CD4-positive, alpha-beta T cell (primary cell): ENCODE measurements at regions not wholly inside any gene's neighbourhood (a gene's known extent, or its start where the extent isn't known, plus 50 kb on each side); places are given as distances from the start of the nearest gene placed in this dataset.

ENCODE experiments used
- ATAC-seq: fragments of 200-7000 bp; cut with Tn5 transposase; one replicate; pipeline ENCODE4 v1.10.0; 2022; ENCODE audit warnings: mild to moderate bottlenecking; ENCODE audit not compliant: poor library complexity
- CTCF ChIA-PET: fragments of 350-600 bp; sonication (Branson Sonifier 250); formaldehyde crosslinking; loops from one replicate; lab custom pipeline; 2021; ENCODE audit warnings: antibody characterized with exemption, inconsistent platforms; lab: Charles Lee
- POLR2A ChIA-PET: fragments of 350-600 bp; sonication (Branson Sonifier 250); formaldehyde crosslinking; loops from one replicate; lab custom pipeline; 2021; ENCODE audit warnings: antibody characterized with exemption, inconsistent platforms; lab: Charles Lee
- DNase-seq, 14 experiments: peaks; one replicate each; pipeline ENCODE4 v3.0.0-alpha.2; 2013 to 2020; ENCODE audit warnings: mixed read lengths in 2 of 14
- H3K27ac ChIP-seq, 2 donors: one replicate each; pipeline versions ENCODE4 v1.5.1 to v1.7.0; 2013; ENCODE audit warnings: low read length in 2 of 2, low read depth in 1 of 2, mild to moderate bottlenecking in 1 of 2
- H3K27me3 ChIP-seq, 2 experiments: 1 replicate in 1 of 2; 2 replicates in 1 of 2; pipeline versions ENCODE4 v1.6.1 to v1.7.0; 2013; ENCODE audit warnings: low read length in 2 of 2, control low read depth in 1 of 2, mild to moderate bottlenecking in 1 of 2, moderate library complexity in 1 of 2; ENCODE audit not compliant: insufficient read depth in 2 of 2, control insufficient read depth in 1 of 2
- H3K36me3 ChIP-seq: one replicate; pipeline ENCODE4 v1.6.1; 2013; ENCODE audit warnings: low read length, control low read depth; ENCODE audit not compliant: insufficient read depth
- H3K4me1 ChIP-seq: one replicate; pipeline ENCODE4 v1.6.1; 2013; ENCODE audit warnings: low read length, control low read depth; ENCODE audit not compliant: insufficient read depth
- H3K4me3 ChIP-seq: one replicate; pipeline ENCODE4 v1.5.1; 2013; ENCODE audit warnings: mild to moderate bottlenecking, low read length, moderate library complexity
- H3K9me3 ChIP-seq, 2 experiments: 1 replicate in 1 of 2; 2 replicates in 1 of 2; pipeline versions ENCODE4 v1.6.1 to v1.7.0; 2013; ENCODE audit warnings: low read length in 2 of 2, mild to moderate bottlenecking in 2 of 2, control low read depth in 1 of 2, moderate library complexity in 1 of 2; ENCODE audit not compliant: control insufficient read depth in 1 of 2, insufficient read depth in 1 of 2
- H3K27ac Mint-ChIP-seq: one replicate; pipeline ENCODE4 v1.8.0; 2020; ENCODE audit warnings: mixed read lengths
- H3K27me3 Mint-ChIP-seq: one replicate; pipeline ENCODE4 v1.8.0; 2021; ENCODE audit warnings: mixed read lengths
- H3K36me3 Mint-ChIP-seq: one replicate; pipeline ENCODE4 v1.8.0; 2021; ENCODE audit warnings: low read depth, mixed read lengths
- H3K4me1 Mint-ChIP-seq: one replicate; pipeline ENCODE4 v1.8.0; 2021; ENCODE audit warnings: low read depth, mixed read lengths
- H3K4me3 Mint-ChIP-seq: one replicate; pipeline ENCODE4 v1.8.0; 2020; ENCODE audit warnings: mild to moderate bottlenecking, mixed read lengths
- H3K9me3 Mint-ChIP-seq: one replicate; pipeline ENCODE4 v1.8.0; 2020; ENCODE audit warnings: mixed read lengths
- CTCF ChIP-seq: fragments of 200-600 bp; IDR thresholded peaks from one replicate; pipeline ENCODE4 v1.8.0; 2022; ENCODE audit warnings: antibody characterized with exemption, mild to moderate bottlenecking
- intact Hi-C, 2 experiments: fragments of 100-400 bp; cut with DNase I in 1 of 2; cut with micrococcal nuclease in 1 of 2; formaldehyde crosslinking; loops; one replicate each; pipeline versions ENCODE4 v1.15.1 to v1.9.0; 2023 to 2025; cut with DNase I, micrococcal nuclease

- Mint-ChIP-seq H3K27me3 (no peaks in the 10 kb centered on the region), H3K27ac (no peak overlapping the region), H3K36me3 (no peaks in the 10 kb centered on the region), H3K4me3 (no peak overlapping the region), H3K9me3 (peaks cover 9% of the 10 kb centered on the region), H3K4me1 (no peaks in the 10 kb centered on the region)
- no peak overlapping the region for H3K4me3 ChIP-seq
- H3K36me3 ChIP-seq = no peaks in the 10 kb centered on the region
- ChIA-PET CTCF (interaction anchor here (1.3 kb wide), 1 partner anchor 11 kb away, joined by 3 read pairs; no protein-coding TSS in a partner anchor), POLR2A (no interaction called here)
- no peak for ATAC-seq
- H3K9me3 ChIP-seq = peaks cover 0 to 4% of the 10 kb centered on the region in 2 experiments
- intact Hi-C loops = no loop called here
- H3K27ac ChIP-seq = no peak overlapping the region
- DNase-seq = no peak
- no peaks in the 10 kb centered on the region for H3K4me1 ChIP-seq
- no peak for TF ChIP-seq CTCF
- no peaks in the 10 kb centered on the region for H3K27me3 ChIP-seq
Observed at GRCh38 chr5:104763216-104763615, 1200.6 kb upstream of the NUDT12 start.

- H3K36me3 ChIP-seq = no peaks in the 10 kb centered on the region
Observed at GRCh38 chr5:104757915-104758314, 1195.3 kb upstream of the NUDT12 start.

GRCh38 chr5:104755806-104756205 is 1193.2 kb upstream of the NUDT12 start:
- no peak for ATAC-seq
- ChIA-PET POLR2A (no interaction called here), CTCF (no interaction called here)
- H3K27me3 ChIP-seq = no peaks in the 10 kb centered on the region
- H3K27ac ChIP-seq = no peak overlapping the region
- H3K36me3 ChIP-seq = no peaks in the 10 kb centered on the region
- no peak for TF ChIP-seq CTCF
- H3K27me3 Mint-ChIP-seq = no peaks in the 10 kb centered on the region
- no peak overlapping the region for H3K4me3 ChIP-seq
- no peak overlapping the region for H3K4me3 Mint-ChIP-seq
- H3K4me1 ChIP-seq = no peaks in the 10 kb centered on the region
- no peak overlapping the region for H3K27ac Mint-ChIP-seq
- no peaks in the 10 kb centered on the region for H3K36me3 Mint-ChIP-seq
- intact Hi-C loops = no loop called here
- peaks cover 0 to 4% of the 10 kb centered on the region in 2 experiments for H3K9me3 ChIP-seq
- H3K4me1 Mint-ChIP-seq = no peaks in the 10 kb centered on the region
- DNase-seq = no peak
- peaks cover 14% of the 10 kb centered on the region for H3K9me3 Mint-ChIP-seq

More at GRCh38 chr5:104757915-104758314, 1195.3 kb upstream of the NUDT12 start:
- Mint-ChIP-seq H3K4me3 (no peak overlapping the region), H3K4me1 (no peaks in the 10 kb centered on the region), H3K27ac (no peak overlapping the region), H3K36me3 (no peaks in the 10 kb centered on the region), H3K9me3 (peaks cover 14% of the 10 kb centered on the region), H3K27me3 (no peaks in the 10 kb centered on the region)
- H3K4me1 ChIP-seq = no peaks in the 10 kb centered on the region
- H3K27me3 ChIP-seq = no peaks in the 10 kb centered on the region
- intact Hi-C loops = no loop called here
- no peak overlapping the region for H3K4me3 ChIP-seq
- peaks cover 0 to 4% of the 10 kb centered on the region in 2 experiments for H3K9me3 ChIP-seq
- POLR2A ChIA-PET = no interaction called here
- no peak for DNase-seq
- no peak for TF ChIP-seq CTCF
- ATAC-seq = no peak
- no peak overlapping the region for H3K27ac ChIP-seq
- CTCF ChIA-PET = no interaction called here
